Fibroblast of lung (primary cell): ENCODE measurements at regions not wholly inside any gene's neighbourhood (a gene's known extent, or its start where the extent isn't known, plus 50 kb on each side); places are given as distances from the start of the nearest gene placed in this dataset.

Experiments used
- DNase-seq, 2 donors: peaks; one replicate each; pipeline versions ENCODE4 v3.0.0 to v3.0.0-alpha.2; 2010; ENCODE audit warnings: low read depth in 2 of 2
- H2AFZ ChIP-seq: 2 replicates; pipeline ENCODE4 v1.5.1; 2012; ENCODE audit warnings: low read length, control low read depth, inconsistent platforms
- H3K27ac ChIP-seq: 2 replicates; pipeline ENCODE4 v1.5.1; 2011; ENCODE audit warnings: low read length, control low read depth; ENCODE audit not compliant: insufficient read depth
- H3K27me3 ChIP-seq: 2 replicates; pipeline ENCODE4 v1.5.1; 2011; ENCODE audit warnings: mild to moderate bottlenecking, low read length; ENCODE audit not compliant: control insufficient read depth, insufficient read depth
- H3K36me3 ChIP-seq: 2 replicates; pipeline ENCODE4 v1.5.1; 2011; ENCODE audit warnings: low read length; ENCODE audit not compliant: control insufficient read depth, insufficient read depth
- H3K4me1 ChIP-seq: 2 replicates; pipeline ENCODE4 v1.5.1; 2011; ENCODE audit warnings: low read length; ENCODE audit not compliant: control insufficient read depth, insufficient read depth; ENCODE audit errors: extremely low read depth
- H3K4me2 ChIP-seq: 2 replicates; pipeline ENCODE4 v1.5.1; 2011; ENCODE audit warnings: low read length, control low read depth; ENCODE audit not compliant: insufficient read depth; ENCODE audit errors: extremely low read depth
- H3K4me3 ChIP-seq, 4 experiments: fragments of 200-600 bp in 1 of 4; sonication (generic) in 1 of 4; replicated peaks in 1 of 4; 2 replicates each; pipeline ENCODE4 v1.5.1; 2011 to 2016; ENCODE audit warnings: low read length in 4 of 4, low read depth in 3 of 4, mild to moderate bottlenecking in 3 of 4, control low read depth in 2 of 4, inconsistent platforms in 1 of 4, mixed read lengths in 1 of 4; ENCODE audit not compliant: insufficient read depth in 1 of 4; ENCODE audit errors: control extremely low read depth in 1 of 4
- H3K79me2 ChIP-seq: 2 replicates; pipeline ENCODE4 v1.5.1; 2012; ENCODE audit warnings: mild to moderate bottlenecking, low read length, inconsistent platforms; ENCODE audit not compliant: control insufficient read depth, insufficient read depth
- H3K9ac ChIP-seq: 2 replicates; pipeline ENCODE4 v1.5.1; 2011; ENCODE audit warnings: mild to moderate bottlenecking, low read length, control low read depth; ENCODE audit not compliant: insufficient read depth
- H3K9me3 ChIP-seq: 2 replicates; pipeline ENCODE4 v1.5.1; 2012; ENCODE audit warnings: low read depth, low read length; ENCODE audit not compliant: control insufficient read depth, insufficient read depth
- H4K20me1 ChIP-seq: 2 replicates; pipeline ENCODE4 v1.5.1; 2011; ENCODE audit warnings: low read length; ENCODE audit not compliant: control insufficient read depth, insufficient read depth; ENCODE audit errors: extremely low read depth
- EZH2 ChIP-seq: IDR thresholded peaks from 2 replicates; pipeline ENCODE4 v1.5.1; 2012; ENCODE audit warnings: low read length, control low read depth, mild to moderate bottlenecking; ENCODE audit errors: missing control alignments
- TF ChIP-seq, protein P1 (sequence below), 2 donors: IDR thresholded peaks in 1 of 2; conservative IDR thresholded peaks in 1 of 2; 1 replicate in 1 of 2; 2 replicates in 1 of 2; pipeline ENCODE4 v1.5.1; 2011 to 2012; ENCODE audit warnings: low read length in 2 of 2, control low read depth in 1 of 2, inconsistent platforms in 1 of 2, low read depth in 1 of 2, mild to moderate bottlenecking in 1 of 2

DNA sequence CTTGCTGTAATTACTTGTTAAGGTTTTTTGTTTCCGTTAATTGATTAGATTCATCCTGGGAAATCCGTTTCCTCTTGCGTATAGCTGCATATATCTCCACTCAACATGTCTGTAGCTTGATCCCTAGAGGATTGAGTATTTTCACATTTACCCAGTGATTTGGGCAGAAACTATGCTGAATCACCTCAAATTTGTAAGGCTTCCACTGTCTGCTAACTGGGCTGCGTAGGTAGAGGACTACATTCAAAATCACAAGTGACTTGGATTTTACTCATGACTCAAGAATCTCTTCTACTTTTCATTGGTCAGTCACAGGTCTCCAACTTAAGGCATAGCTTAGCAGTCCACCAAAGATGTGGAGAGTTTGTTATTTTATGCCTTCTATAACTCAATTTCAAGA lies 141.8 kb downstream of the POLR1F start:
- Histone ChIP-seq H3K9ac (no peak overlapping the region), H3K4me3 (no peak overlapping the region), H3K27ac (no peak overlapping the region), H4K20me1 (no peaks in the 10 kb centered on the region), H3K4me1 (no peaks in the 10 kb centered on the region), H3K4me2 (no peak overlapping the region), H3K79me2 (no peaks in the 10 kb centered on the region), H2AFZ (no peak overlapping the region), H3K9me3 (no peaks in the 10 kb centered on the region), H3K27me3 (no peaks in the 10 kb centered on the region), H3K36me3 (no peaks in the 10 kb centered on the region)
- TF ChIP-seq, protein P1, sequence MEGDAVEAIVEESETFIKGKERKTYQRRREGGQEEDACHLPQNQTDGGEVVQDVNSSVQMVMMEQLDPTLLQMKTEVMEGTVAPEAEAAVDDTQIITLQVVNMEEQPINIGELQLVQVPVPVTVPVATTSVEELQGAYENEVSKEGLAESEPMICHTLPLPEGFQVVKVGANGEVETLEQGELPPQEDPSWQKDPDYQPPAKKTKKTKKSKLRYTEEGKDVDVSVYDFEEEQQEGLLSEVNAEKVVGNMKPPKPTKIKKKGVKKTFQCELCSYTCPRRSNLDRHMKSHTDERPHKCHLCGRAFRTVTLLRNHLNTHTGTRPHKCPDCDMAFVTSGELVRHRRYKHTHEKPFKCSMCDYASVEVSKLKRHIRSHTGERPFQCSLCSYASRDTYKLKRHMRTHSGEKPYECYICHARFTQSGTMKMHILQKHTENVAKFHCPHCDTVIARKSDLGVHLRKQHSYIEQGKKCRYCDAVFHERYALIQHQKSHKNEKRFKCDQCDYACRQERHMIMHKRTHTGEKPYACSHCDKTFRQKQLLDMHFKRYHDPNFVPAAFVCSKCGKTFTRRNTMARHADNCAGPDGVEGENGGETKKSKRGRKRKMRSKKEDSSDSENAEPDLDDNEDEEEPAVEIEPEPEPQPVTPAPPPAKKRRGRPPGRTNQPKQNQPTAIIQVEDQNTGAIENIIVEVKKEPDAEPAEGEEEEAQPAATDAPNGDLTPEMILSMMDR (conservative IDR thresholded peaks at IDR 0.05 in 1 of 2, IDR thresholded peaks at IDR 0.05 in 1 of 2; ENCODE audit: low read depth in 1 of 2, low read length in 2 of 2), result no peak
- no peak for TF ChIP-seq EZH2
- DNase-seq, result no peak

DNA sequence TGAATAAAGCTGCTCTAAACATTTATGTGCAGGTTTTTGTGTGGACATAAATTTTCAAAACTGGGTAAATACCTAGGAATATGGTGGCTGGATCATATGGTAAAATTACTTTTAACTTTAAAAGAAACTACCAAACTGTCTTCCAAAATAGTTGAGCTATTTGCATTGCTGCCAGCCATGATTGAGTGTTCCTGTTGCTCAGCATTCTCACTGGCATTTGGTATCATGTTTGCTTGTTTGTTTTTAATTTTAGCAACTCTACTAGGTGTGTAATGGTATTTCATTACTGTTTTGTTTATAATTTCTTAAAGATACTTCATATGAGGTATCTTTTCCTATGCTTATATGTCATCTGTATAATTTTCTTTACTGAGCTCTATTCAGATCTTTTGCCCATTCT lies 143.2 kb downstream of the POLR1F start:
- TF ChIP-seq, protein P1 (conservative IDR thresholded peaks at IDR 0.05 in 1 of 2, IDR thresholded peaks at IDR 0.05 in 1 of 2; ENCODE audit: low read depth in 1 of 2, low read length in 2 of 2), result no peak
- TF ChIP-seq EZH2, result no peak
- Histone ChIP-seq H3K27me3 (no peaks in the 10 kb centered on the region), H3K4me1 (no peaks in the 10 kb centered on the region), H3K79me2 (no peaks in the 10 kb centered on the region), H3K4me3 (no peak overlapping the region), H2AFZ (no peak overlapping the region), H3K4me2 (no peak overlapping the region), H4K20me1 (no peaks in the 10 kb centered on the region), H3K27ac (no peak overlapping the region), H3K9me3 (no peaks in the 10 kb centered on the region), H3K9ac (no peak overlapping the region), H3K36me3 (no peaks in the 10 kb centered on the region)
- DNase-seq, result no peak

DNA sequence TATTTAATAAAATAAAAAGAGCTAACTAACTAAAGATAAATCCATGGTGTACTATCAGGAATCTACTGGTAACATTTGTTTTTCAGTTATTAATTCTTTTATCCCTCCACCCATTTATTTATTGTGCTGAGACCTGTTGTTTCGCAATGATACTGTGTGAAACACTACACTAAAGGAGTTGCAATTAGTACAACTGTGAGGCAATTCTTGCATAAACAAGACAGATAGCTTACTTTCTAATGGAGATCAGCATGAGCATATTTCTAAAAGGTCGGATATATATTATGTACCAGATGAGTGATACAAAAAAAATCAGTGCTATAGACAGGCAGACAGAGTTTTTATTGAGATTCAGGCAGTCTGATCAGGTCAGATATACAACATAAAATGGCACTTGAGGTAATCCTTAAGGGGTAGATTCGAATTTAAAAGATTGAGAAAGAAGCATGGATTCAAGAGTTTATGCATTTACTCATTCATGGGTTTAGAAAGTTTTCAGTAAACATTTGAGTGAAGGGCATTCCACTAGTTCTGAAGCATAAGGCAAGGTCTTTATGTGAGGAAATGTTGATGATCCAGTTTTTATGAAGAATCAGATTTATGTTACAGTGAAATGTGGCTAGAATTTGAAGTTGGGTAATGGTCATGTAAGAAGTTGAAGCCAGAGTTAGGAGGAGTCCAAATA lies 147.6 kb downstream of the POLR1F start:
- Histone ChIP-seq H3K9me3 (no peaks in the 10 kb centered on the region), H2AFZ (no peak overlapping the region), H3K27me3 (no peaks in the 10 kb centered on the region), H3K4me3 (no peak overlapping the region), H3K36me3 (no peaks in the 10 kb centered on the region), H3K4me1 (no peaks in the 10 kb centered on the region), H3K79me2 (no peaks in the 10 kb centered on the region), H3K9ac (no peak overlapping the region), H3K27ac (no peak overlapping the region), H3K4me2 (no peak overlapping the region), H4K20me1 (no peaks in the 10 kb centered on the region)
- no peak for TF ChIP-seq EZH2
- TF ChIP-seq, protein P1 (conservative IDR thresholded peaks at IDR 0.05 in 1 of 2, IDR thresholded peaks at IDR 0.05 in 1 of 2; ENCODE audit: low read depth in 1 of 2, low read length in 2 of 2), result no peak
- DNase-seq, result peak in 1 of 2 donors; percentile 42
